Panc1 (cell line): ENCODE measurements at regions not wholly inside any gene's neighbourhood (a gene's known extent, or its start where the extent isn't known, plus 50 kb on each side); places are given as distances from the start of the nearest gene placed in this dataset.

Experiments used
- ATAC-seq: fragments of 200-7000 bp; cut with Tn5 transposase; 2 replicates; pipeline ENCODE4 v1.9.1; 2020; ENCODE audit warnings: mild to moderate bottlenecking, moderate library complexity
- BruUV-seq: library from RNA; stranded (reverse); fragments of 400-500 nt; replicated peaks from 2 replicates; lab custom pipeline; 2021; lab: Mats Ljungman, UMichigan
- CTCF ChIA-PET: fragments of 300-600 bp; sonication (Branson Sonifier 250); formaldehyde crosslinking; loops from one replicate; lab custom pipeline; 2022; ENCODE audit warnings: antibody characterized with exemption; lab: Charles Lee
- POLR2A ChIA-PET: fragments of 300-600 bp; sonication (Branson Sonifier 250); formaldehyde crosslinking; loops from one replicate; lab custom pipeline; 2022; ENCODE audit warnings: antibody characterized with exemption; lab: Charles Lee
- DNase-seq: peaks from one replicate; pipeline ENCODE4 v3.0.0-alpha.2; 2010; ENCODE audit warnings: low read depth, low spot score
- H3K27ac ChIP-seq: 2 replicates; pipeline ENCODE4 v1.5.1; 2011; ENCODE audit warnings: mild to moderate bottlenecking, low read length, inconsistent platforms
- H3K27me3 ChIP-seq: fragments of 200-500 bp; sonication (Bioruptor generic); 2 replicates; pipeline ENCODE4 v1.6.0; 2014; ENCODE audit warnings: low read length, inconsistent platforms; ENCODE audit not compliant: control insufficient read depth, insufficient read depth
- H3K36me3 ChIP-seq: fragments of 200-500 bp; sonication (Bioruptor generic); 2 replicates; pipeline ENCODE4 v1.5.1; 2014; ENCODE audit warnings: inconsistent platforms, mild to moderate bottlenecking, low read length, moderate library complexity; ENCODE audit not compliant: control insufficient read depth, insufficient read depth
- H3K4me1 ChIP-seq: 2 replicates; pipeline ENCODE4 v1.5.1; 2011; ENCODE audit warnings: inconsistent platforms, mild to moderate bottlenecking, low read length, moderate library complexity; ENCODE audit not compliant: control insufficient read depth, insufficient read depth
- H3K4me3 ChIP-seq, 2 experiments: 2 replicates each; pipeline ENCODE4 v1.5.1; 2011 to 2012; ENCODE audit warnings: low read depth in 2 of 2, low read length in 2 of 2, mild to moderate bottlenecking in 2 of 2, inconsistent platforms in 1 of 2, moderate library complexity in 1 of 2
- H3K9me3 ChIP-seq: fragments of 200-500 bp; sonication (Bioruptor generic); 2 replicates; pipeline ENCODE4 v1.5.1; 2014; ENCODE audit warnings: low read depth, mild to moderate bottlenecking, inconsistent platforms, low read length, moderate library complexity; ENCODE audit not compliant: control insufficient read depth, insufficient read depth
- POLR2AphosphoS5 ChIP-seq: IDR thresholded peaks from 2 replicates; pipeline ENCODE4 v1.6.1; 2012; ENCODE audit warnings: mild to moderate bottlenecking, low read depth, low read length, moderate library complexity
- SIN3A ChIP-seq: IDR thresholded peaks from 2 replicates; pipeline ENCODE4 v1.6.1; 2012; ENCODE audit warnings: low read depth, mild to moderate bottlenecking, low read length, moderate library complexity, borderline replicate concordance; ENCODE audit not compliant: insufficient read depth
- TCF7L2 ChIP-seq: IDR thresholded peaks from 2 replicates; pipeline ENCODE4 v1.6.1; 2011; ENCODE audit warnings: mild to moderate bottlenecking, low read depth, low read length, inconsistent platforms
- in situ Hi-C: cut with HindIII; loops from 2 replicates; pipeline ENCODE4 v1.10.0; 2016; ENCODE audit warnings: low sequenced_read_pairs, low pct_unique_long_range_greater_than_20kb
- intact Hi-C: fragments of 100-400 bp; cut with micrococcal nuclease; formaldehyde crosslinking; loops from one replicate; pipeline ENCODE4 v1.10.0; 2022; ENCODE audit not compliant: unreplicated experiment
- TF ChIP-seq, protein P1 (sequence below): fragments of 450-650 bp; IDR thresholded peaks from 2 replicates; pipeline ENCODE4 v1.5.1; 2017; ENCODE audit warnings: mild to moderate bottlenecking
- TF ChIP-seq, protein P2 (sequence below), 2 experiments: IDR thresholded peaks; 2 replicates each; pipeline ENCODE4 v1.6.1; 2011 to 2012; ENCODE audit warnings: low read depth in 2 of 2, control low read depth in 1 of 2, low read length in 1 of 2, mild to moderate bottlenecking in 1 of 2, moderate library complexity in 1 of 2; ENCODE audit not compliant: insufficient read depth in 1 of 2

DNA sequence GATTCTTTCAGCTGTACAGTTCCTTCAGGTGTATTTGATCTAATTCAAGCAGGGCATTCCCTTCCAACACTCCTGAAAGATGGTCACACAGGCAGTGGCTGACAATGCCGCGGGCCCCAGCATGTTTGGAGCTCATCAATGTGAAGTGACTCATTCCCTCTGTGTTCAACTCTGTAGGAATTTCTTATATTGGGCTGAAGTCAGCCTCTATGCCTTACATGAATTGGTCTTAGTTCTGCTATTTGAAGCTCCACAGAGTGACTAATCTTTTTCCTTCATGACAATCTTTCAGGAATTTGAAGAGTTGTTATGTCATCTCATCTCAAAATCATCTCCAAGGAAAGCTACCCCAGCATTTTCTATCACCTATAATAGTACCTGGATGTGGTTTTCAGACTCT is 142.5 kb upstream of the C2CD4B start:
- POLR2A ChIA-PET: no interaction called here
- no TSS peak for BruUV-seq
- Histone ChIP-seq H3K27me3 (peaks cover 2% of the 10 kb centered on the region; the same call in 1 of the 2 replicates), H3K36me3 (no peaks in the 10 kb centered on the region), H3K27ac (no peak overlapping the region), H3K4me1 (no peaks in the 10 kb centered on the region), H3K9me3 (no peaks in the 10 kb centered on the region), H3K4me3 (no peak overlapping the region)
- in situ Hi-C loops: no loop called here
- DNase-seq (no peak), ATAC-seq (no peak)
- intact Hi-C loops: loop anchor here (5.0 to 10.0 kb wide), 2 partner anchors 235 to 433 kb away; no protein-coding TSS in a partner anchor
- CTCF ChIA-PET: interaction anchor here (0.6 to 2.2 kb wide), 4 partner anchors 84 to 473 kb away, joined by 3 to 6 read pairs (median 4); no protein-coding TSS in a partner anchor
- TF ChIP-seq POLR2AphosphoS5 (no peak), TCF7L2 (no peak), SIN3A (no peak)
- TF ChIP-seq, protein P1, sequence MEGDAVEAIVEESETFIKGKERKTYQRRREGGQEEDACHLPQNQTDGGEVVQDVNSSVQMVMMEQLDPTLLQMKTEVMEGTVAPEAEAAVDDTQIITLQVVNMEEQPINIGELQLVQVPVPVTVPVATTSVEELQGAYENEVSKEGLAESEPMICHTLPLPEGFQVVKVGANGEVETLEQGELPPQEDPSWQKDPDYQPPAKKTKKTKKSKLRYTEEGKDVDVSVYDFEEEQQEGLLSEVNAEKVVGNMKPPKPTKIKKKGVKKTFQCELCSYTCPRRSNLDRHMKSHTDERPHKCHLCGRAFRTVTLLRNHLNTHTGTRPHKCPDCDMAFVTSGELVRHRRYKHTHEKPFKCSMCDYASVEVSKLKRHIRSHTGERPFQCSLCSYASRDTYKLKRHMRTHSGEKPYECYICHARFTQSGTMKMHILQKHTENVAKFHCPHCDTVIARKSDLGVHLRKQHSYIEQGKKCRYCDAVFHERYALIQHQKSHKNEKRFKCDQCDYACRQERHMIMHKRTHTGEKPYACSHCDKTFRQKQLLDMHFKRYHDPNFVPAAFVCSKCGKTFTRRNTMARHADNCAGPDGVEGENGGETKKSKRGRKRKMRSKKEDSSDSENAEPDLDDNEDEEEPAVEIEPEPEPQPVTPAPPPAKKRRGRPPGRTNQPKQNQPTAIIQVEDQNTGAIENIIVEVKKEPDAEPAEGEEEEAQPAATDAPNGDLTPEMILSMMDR: no peak
- TF ChIP-seq, protein P2, sequence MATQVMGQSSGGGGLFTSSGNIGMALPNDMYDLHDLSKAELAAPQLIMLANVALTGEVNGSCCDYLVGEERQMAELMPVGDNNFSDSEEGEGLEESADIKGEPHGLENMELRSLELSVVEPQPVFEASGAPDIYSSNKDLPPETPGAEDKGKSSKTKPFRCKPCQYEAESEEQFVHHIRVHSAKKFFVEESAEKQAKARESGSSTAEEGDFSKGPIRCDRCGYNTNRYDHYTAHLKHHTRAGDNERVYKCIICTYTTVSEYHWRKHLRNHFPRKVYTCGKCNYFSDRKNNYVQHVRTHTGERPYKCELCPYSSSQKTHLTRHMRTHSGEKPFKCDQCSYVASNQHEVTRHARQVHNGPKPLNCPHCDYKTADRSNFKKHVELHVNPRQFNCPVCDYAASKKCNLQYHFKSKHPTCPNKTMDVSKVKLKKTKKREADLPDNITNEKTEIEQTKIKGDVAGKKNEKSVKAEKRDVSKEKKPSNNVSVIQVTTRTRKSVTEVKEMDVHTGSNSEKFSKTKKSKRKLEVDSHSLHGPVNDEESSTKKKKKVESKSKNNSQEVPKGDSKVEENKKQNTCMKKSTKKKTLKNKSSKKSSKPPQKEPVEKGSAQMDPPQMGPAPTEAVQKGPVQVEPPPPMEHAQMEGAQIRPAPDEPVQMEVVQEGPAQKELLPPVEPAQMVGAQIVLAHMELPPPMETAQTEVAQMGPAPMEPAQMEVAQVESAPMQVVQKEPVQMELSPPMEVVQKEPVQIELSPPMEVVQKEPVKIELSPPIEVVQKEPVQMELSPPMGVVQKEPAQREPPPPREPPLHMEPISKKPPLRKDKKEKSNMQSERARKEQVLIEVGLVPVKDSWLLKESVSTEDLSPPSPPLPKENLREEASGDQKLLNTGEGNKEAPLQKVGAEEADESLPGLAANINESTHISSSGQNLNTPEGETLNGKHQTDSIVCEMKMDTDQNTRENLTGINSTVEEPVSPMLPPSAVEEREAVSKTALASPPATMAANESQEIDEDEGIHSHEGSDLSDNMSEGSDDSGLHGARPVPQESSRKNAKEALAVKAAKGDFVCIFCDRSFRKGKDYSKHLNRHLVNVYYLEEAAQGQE (IDR thresholded peaks at IDR 0.05; ENCODE audit: insufficient read depth in 1 of 2, low read depth in 2 of 2, low read length in 1 of 2): no peak

GRCh38 chr15:62316413-62317060 is 151.5 kb upstream of the C2CD4B start:
- POLR2A ChIA-PET: no interaction called here
- intact Hi-C loops: no loop called here
- H3K36me3 ChIP-seq: no peaks in the 10 kb centered on the region
- no peaks in the 10 kb centered on the region for H3K9me3 ChIP-seq
- no peaks in the 10 kb centered on the region for H3K4me1 ChIP-seq
- DNase-seq (no peak), ATAC-seq (no peak)
- H3K27ac ChIP-seq: no peak overlapping the region
- no peak overlapping the region for H3K4me3 ChIP-seq
- H3K27me3 ChIP-seq: no peaks in the 10 kb centered on the region; the same call in 1 of the 2 replicates
- TF ChIP-seq, protein P2 (IDR thresholded peaks at IDR 0.05; ENCODE audit: insufficient read depth in 1 of 2, low read depth in 2 of 2, low read length in 1 of 2): no peak
- TF ChIP-seq POLR2AphosphoS5 (no peak), SIN3A (no peak), TCF7L2 (no peak)
- TF ChIP-seq, protein P1: no peak
- in situ Hi-C loops: no loop called here
- CTCF ChIA-PET: interaction anchor here (0.5 to 0.8 kb wide), 2 partner anchors 300 to 426 kb away, joined by 3 to 5 read pairs; no protein-coding TSS in a partner anchor
- no TSS peak for BruUV-seq
